ENCODE measurements at regions not wholly inside any gene's neighbourhood (a gene's known extent, or its start where the extent isn't known, plus 50 kb on each side); places are given as distances from the start of the nearest gene placed in this dataset.

GRCh38 chr5:57804007-57804444 lies 321.4 kb upstream of the ACTBL2 start:
- DNase-seq (ENCODE audit: low read depth in 2 of 2): peak; percentile 83 to 87

- DNase-seq (ENCODE audit: low read depth in 2 of 2): no peak
These were observed 319.5 kb upstream of the ACTBL2 start for GRCh38 chr5:57802131-57802530.

GRCh38 chr5:57795203-57795602 lies 312.6 kb upstream of the ACTBL2 start:
- DNase-seq (ENCODE audit: low read depth in 2 of 2): no peak

- DNase-seq (ENCODE audit: low read depth in 2 of 2): no peak
These were observed 309.3 kb upstream of the ACTBL2 start for GRCh38 chr5:57791875-57792274.

GRCh38 chr5:57785946-57786345 lies 303.3 kb upstream of the ACTBL2 start:
- no peak for DNase-seq (ENCODE audit: low read depth in 2 of 2)

GRCh38 chr5:57784121-57784520 lies 301.5 kb upstream of the ACTBL2 start:
- DNase-seq (ENCODE audit: low read depth in 2 of 2): no peak

- DNase-seq (ENCODE audit: low read depth in 2 of 2): no peak
These were observed 301.1 kb upstream of the ACTBL2 start for GRCh38 chr5:57783693-57784092.

- no peak for DNase-seq (ENCODE audit: low read depth in 2 of 2)
These were observed 298.3 kb upstream of the ACTBL2 start for GRCh38 chr5:57780961-57781325.

GRCh38 chr5:57780306-57780960 lies 297.8 kb upstream of the ACTBL2 start:
- DNase-seq (ENCODE audit: low read depth in 2 of 2): no peak

GRCh38 chr5:57779383-57780223 lies 297.0 kb upstream of the ACTBL2 start:
- peak in 1 of 2 experiments; percentile 52 for DNase-seq (ENCODE audit: low read depth in 2 of 2)

- DNase-seq (ENCODE audit: low read depth in 2 of 2): no peak
These were observed 296.0 kb upstream of the ACTBL2 start for GRCh38 chr5:57778501-57779091.

GRCh38 chr5:57777174-57777581 lies 294.6 kb upstream of the ACTBL2 start:
- DNase-seq (ENCODE audit: low read depth in 2 of 2): no peak

- DNase-seq (ENCODE audit: low read depth in 2 of 2): no peak
These were observed 293.4 kb upstream of the ACTBL2 start for GRCh38 chr5:57776035-57776434.

- DNase-seq (ENCODE audit: low read depth in 2 of 2): no peak
These were observed 291.8 kb upstream of the ACTBL2 start for GRCh38 chr5:57774439-57774838.

- no peak for DNase-seq (ENCODE audit: low read depth in 2 of 2)
These were observed 289.9 kb upstream of the ACTBL2 start for GRCh38 chr5:57772512-57772911.

- DNase-seq (ENCODE audit: low read depth in 2 of 2): no peak
These were observed 287.4 kb upstream of the ACTBL2 start for GRCh38 chr5:57770039-57770438.

GRCh38 chr5:57768745-57769144 lies 286.1 kb upstream of the ACTBL2 start:
- DNase-seq (ENCODE audit: low read depth in 2 of 2): no peak

- no peak for DNase-seq (ENCODE audit: low read depth in 2 of 2)
These were observed 282.0 kb upstream of the ACTBL2 start for GRCh38 chr5:57764479-57765089.

- DNase-seq (ENCODE audit: low read depth in 2 of 2): no peak
These were observed 278.9 kb upstream of the ACTBL2 start for GRCh38 chr5:57761513-57761912.

- DNase-seq (ENCODE audit: low read depth in 2 of 2): peak in 1 of 2 experiments; percentile 24
These were observed 272.0 kb upstream of the ACTBL2 start for GRCh38 chr5:57754616-57755015.

GRCh38 chr5:57753446-57753845 lies 270.8 kb upstream of the ACTBL2 start:
- no peak for DNase-seq (ENCODE audit: low read depth in 2 of 2)

- no peak for DNase-seq (ENCODE audit: low read depth in 2 of 2)
These were observed 269.1 kb upstream of the ACTBL2 start for GRCh38 chr5:57751710-57752109.
